Type B pancreatic cell (in vitro differentiated cells): ENCODE measurements at regions not wholly inside any gene's neighbourhood (a gene's known extent, or its start where the extent isn't known, plus 50 kb on each side); places are given as distances from the start of the nearest gene placed in this dataset.

Experiments used
- DNase-seq: peaks from one replicate; pipeline ENCODE4 v3.0.0; 2021; ENCODE audit warnings: mixed read lengths; ENCODE audit not compliant: unreplicated experiment; ENCODE audit errors: extremely low spot score
- H3K27ac Mint-ChIP-seq: 2 replicates; pipeline ENCODE4 v1.8.0; 2021; ENCODE audit warnings: mild to moderate bottlenecking, mixed read lengths
- H3K27me3 Mint-ChIP-seq: 2 replicates; pipeline ENCODE4 v1.8.0; 2021; ENCODE audit warnings: mixed read lengths
- H3K36me3 Mint-ChIP-seq: 2 replicates; pipeline ENCODE4 v1.8.0; 2021; ENCODE audit warnings: mixed read lengths
- H3K4me1 Mint-ChIP-seq: one replicate; pipeline ENCODE4 v1.8.0; 2021; ENCODE audit warnings: mixed read lengths; ENCODE audit not compliant: unreplicated experiment
- H3K4me3 Mint-ChIP-seq: 2 replicates; pipeline ENCODE4 v1.8.0; 2021; ENCODE audit warnings: mild to moderate bottlenecking, mixed read lengths
- H3K9me3 Mint-ChIP-seq: 2 replicates; pipeline ENCODE4 v1.8.0; 2021; ENCODE audit warnings: mixed read lengths
- CTCF ChIP-seq: fragments of 200-600 bp; sonication (generic); conservative IDR thresholded peaks from 2 replicates; pipeline ENCODE4 v1.5.0; 2021; ENCODE audit warnings: antibody characterized with exemption, mild to moderate bottlenecking

GRCh38 chr10:62464308-62464707 lies 90.1 kb downstream of the ZNF365 start:
- no peak for DNase-seq
- H3K36me3 Mint-ChIP-seq = no peaks in the 10 kb centered on the region
- no peak overlapping the region for H3K27ac Mint-ChIP-seq
- no peak overlapping the region for H3K4me3 Mint-ChIP-seq
- TF ChIP-seq CTCF = no peak
- no peaks in the 10 kb centered on the region for H3K9me3 Mint-ChIP-seq
- no peaks in the 10 kb centered on the region for H3K4me1 Mint-ChIP-seq
- H3K27me3 Mint-ChIP-seq = peaks cover 9% of the 10 kb centered on the region

- H3K4me1 Mint-ChIP-seq = no peaks in the 10 kb centered on the region
- H3K27ac Mint-ChIP-seq = no peak overlapping the region
- no peaks in the 10 kb centered on the region for H3K9me3 Mint-ChIP-seq
- no peaks in the 10 kb centered on the region for H3K36me3 Mint-ChIP-seq
- H3K27me3 Mint-ChIP-seq = peaks cover 9% of the 10 kb centered on the region
- no peak for DNase-seq
- TF ChIP-seq CTCF = no peak
- no peak overlapping the region for H3K4me3 Mint-ChIP-seq
Measured at GRCh38 chr10:62466590-62466989, 92.4 kb downstream of the ZNF365 start.

- Mint-ChIP-seq H3K4me1 (no peaks in the 10 kb centered on the region), H3K27ac (no peak overlapping the region), H3K9me3 (no peaks in the 10 kb centered on the region), H3K4me3 (no peak overlapping the region), H3K27me3 (peaks cover 5% of the 10 kb centered on the region), H3K36me3 (no peaks in the 10 kb centered on the region)
- no peak for TF ChIP-seq CTCF
- no peak for DNase-seq
Measured at GRCh38 chr10:62467527-62467926, 93.4 kb downstream of the ZNF365 start.

GRCh38 chr10:62471711-62472110 lies 97.5 kb downstream of the ZNF365 start:
- Mint-ChIP-seq H3K36me3 (no peaks in the 10 kb centered on the region), H3K4me3 (no peak overlapping the region), H3K9me3 (no peaks in the 10 kb centered on the region), H3K4me1 (no peaks in the 10 kb centered on the region), H3K27me3 (peaks cover 5% of the 10 kb centered on the region), H3K27ac (no peak overlapping the region)
- no peak for DNase-seq
- TF ChIP-seq CTCF = no peak

GRCh38 chr10:62473241-62473640 lies 99.1 kb downstream of the ZNF365 start:
- no peaks in the 10 kb centered on the region for H3K36me3 Mint-ChIP-seq
- DNase-seq = no peak
- no peaks in the 10 kb centered on the region for H3K9me3 Mint-ChIP-seq
- no peak overlapping the region for H3K27ac Mint-ChIP-seq
- no peak overlapping the region for H3K4me3 Mint-ChIP-seq
- TF ChIP-seq CTCF = no peak
- no peaks in the 10 kb centered on the region for H3K4me1 Mint-ChIP-seq
- H3K27me3 Mint-ChIP-seq = no peaks in the 10 kb centered on the region

GRCh38 chr10:62475551-62475950 lies 101.4 kb downstream of the ZNF365 start:
- no peak for TF ChIP-seq CTCF
- Mint-ChIP-seq H3K9me3 (peaks cover 5% of the 10 kb centered on the region), H3K27me3 (peaks cover 7% of the 10 kb centered on the region), H3K4me3 (no peak overlapping the region), H3K36me3 (no peaks in the 10 kb centered on the region), H3K27ac (no peak overlapping the region), H3K4me1 (no peaks in the 10 kb centered on the region)
- no peak for DNase-seq
